Breast epithelium (tissue), 3 donors: ENCODE measurements at regions not wholly inside any gene's neighbourhood (a gene's known extent, or its start where the extent isn't known, plus 50 kb on each side); places are given as distances from the start of the nearest gene placed in this dataset.

ENCODE experiments used
- POLR2A ChIP-seq: fragments of 450-650 bp; IDR thresholded peaks from one replicate; pipeline ENCODE4 v1.6.1; 2016; ENCODE audit warnings: antibody characterized with exemption, mild to moderate bottlenecking, moderate library complexity
- TF ChIP-seq, protein P1 (sequence below), 3 donors: fragments of 450-650 bp; IDR thresholded peaks; one replicate each; pipeline ENCODE4 v1.5.1; 2016 to 2017; ENCODE audit warnings: antibody characterized with exemption in 3 of 3, mild to moderate bottlenecking in 3 of 3, moderate library complexity in 3 of 3

DNA sequence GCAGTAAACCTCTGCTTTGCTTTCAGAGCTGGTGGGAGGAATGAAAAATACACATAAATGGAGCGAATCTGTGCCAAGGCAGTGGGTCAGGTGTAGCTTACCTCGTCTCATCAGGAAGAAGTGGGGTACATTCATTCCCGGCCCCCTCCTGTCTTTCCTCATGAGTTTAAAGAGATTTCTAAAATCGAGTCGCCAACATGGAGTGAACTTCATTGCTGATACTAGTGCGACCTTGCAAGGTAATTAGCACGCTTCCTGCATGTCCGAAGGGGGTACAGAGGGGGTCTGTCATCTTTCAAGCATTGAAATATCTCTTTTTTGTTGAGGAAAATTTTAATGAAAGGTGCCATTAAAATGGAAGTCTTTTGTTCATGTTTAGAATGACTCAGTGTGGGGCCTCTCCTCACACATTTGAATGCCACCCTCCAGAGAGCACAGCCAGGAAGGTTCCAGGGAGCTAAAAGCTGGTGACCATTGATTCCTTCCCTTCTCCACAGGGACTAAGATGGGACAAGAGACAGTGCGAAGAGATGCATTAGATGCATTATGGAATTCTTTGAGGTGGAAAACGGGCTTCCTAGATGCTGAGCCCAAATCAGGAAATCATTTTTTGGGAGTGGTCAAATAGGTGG lies 114.2 kb downstream of the IRX1 start:
- TF ChIP-seq, protein P1, sequence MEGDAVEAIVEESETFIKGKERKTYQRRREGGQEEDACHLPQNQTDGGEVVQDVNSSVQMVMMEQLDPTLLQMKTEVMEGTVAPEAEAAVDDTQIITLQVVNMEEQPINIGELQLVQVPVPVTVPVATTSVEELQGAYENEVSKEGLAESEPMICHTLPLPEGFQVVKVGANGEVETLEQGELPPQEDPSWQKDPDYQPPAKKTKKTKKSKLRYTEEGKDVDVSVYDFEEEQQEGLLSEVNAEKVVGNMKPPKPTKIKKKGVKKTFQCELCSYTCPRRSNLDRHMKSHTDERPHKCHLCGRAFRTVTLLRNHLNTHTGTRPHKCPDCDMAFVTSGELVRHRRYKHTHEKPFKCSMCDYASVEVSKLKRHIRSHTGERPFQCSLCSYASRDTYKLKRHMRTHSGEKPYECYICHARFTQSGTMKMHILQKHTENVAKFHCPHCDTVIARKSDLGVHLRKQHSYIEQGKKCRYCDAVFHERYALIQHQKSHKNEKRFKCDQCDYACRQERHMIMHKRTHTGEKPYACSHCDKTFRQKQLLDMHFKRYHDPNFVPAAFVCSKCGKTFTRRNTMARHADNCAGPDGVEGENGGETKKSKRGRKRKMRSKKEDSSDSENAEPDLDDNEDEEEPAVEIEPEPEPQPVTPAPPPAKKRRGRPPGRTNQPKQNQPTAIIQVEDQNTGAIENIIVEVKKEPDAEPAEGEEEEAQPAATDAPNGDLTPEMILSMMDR (IDR thresholded peaks at IDR 0.05) = no peak
- TF ChIP-seq POLR2A = no peak
